Lower leg skin (tissue), 3 donors: ENCODE measurements at regions not wholly inside any gene's neighbourhood (a gene's known extent, or its start where the extent isn't known, plus 50 kb on each side); places are given as distances from the start of the nearest gene placed in this dataset.

Experiments used
- CTCF ChIP-seq, 3 donors: fragments of 450-650 bp; IDR thresholded peaks; one replicate each; pipeline ENCODE4 v1.5.1; 2016; ENCODE audit warnings: antibody characterized with exemption in 3 of 3, mild to moderate bottlenecking in 3 of 3, moderate library complexity in 2 of 3
- POLR2A ChIP-seq, 2 donors: fragments of 450-650 bp; IDR thresholded peaks; one replicate each; pipeline ENCODE4 v1.6.1; 2016 to 2017; ENCODE audit warnings: antibody characterized with exemption in 2 of 2, mild to moderate bottlenecking in 1 of 2, moderate library complexity in 1 of 2

DNA sequence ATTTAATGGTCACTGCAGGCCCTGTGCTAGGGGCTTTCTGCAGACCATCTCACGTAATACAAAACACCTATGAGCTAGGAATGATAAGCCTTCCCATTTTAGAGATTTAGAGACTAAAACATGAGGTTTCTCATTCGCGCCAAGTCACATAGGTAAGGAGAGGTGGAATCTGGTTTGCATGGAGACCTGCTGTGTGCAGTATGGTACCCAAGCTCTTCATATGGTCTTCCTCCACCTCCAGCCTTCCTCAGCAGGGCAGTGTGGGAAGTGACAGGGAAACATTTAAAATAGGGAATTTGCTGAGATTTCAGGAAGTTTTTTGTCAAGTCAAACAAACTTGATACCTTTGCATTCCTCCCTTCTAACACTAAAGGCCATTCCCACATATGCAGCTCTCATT, 337.6 kb downstream of the IL20RB start:
- TF ChIP-seq CTCF (IDR thresholded peaks at IDR 0.05) (no peak), POLR2A (IDR thresholded peaks at IDR 0.05) (no peak)
